Right ventricle myocardium superior (tissue), 1 donor: ENCODE measurements at regions not wholly inside any gene's neighbourhood (a gene's known extent, or its start where the extent isn't known, plus 50 kb on each side); places are given as distances from the start of the nearest gene placed in this dataset. TPM values are rescaled to one million over a fixed set of nuclear protein-coding genes. Genes with fewer than 3 reads are reported as not detected.

ENCODE experiments used
- ATAC-seq: fragments of 200-7000 bp; cut with Tn5 transposase; one replicate; pipeline ENCODE4 v1.9.1; 2020; ENCODE audit warnings: mild to moderate bottlenecking; ENCODE audit not compliant: poor library complexity
- DNase-seq: peaks from one replicate; pipeline ENCODE4 v3.0.0-alpha.2; 2020
- intact Hi-C: fragments of 100-400 bp; cut with DNase I; formaldehyde crosslinking; loops from one replicate; pipeline ENCODE4 v1.11.2; 2022
- microRNA-seq: library from miRNA; unstranded; fragments of <30 nt; microRNA quantifications from one replicate; pipeline ENCODE4 v1.2.0, GENCODE V29; 2020
- donor health status: DM: no; HTN: yes; CAD: no; lungs with severe emphysema.

DNA sequence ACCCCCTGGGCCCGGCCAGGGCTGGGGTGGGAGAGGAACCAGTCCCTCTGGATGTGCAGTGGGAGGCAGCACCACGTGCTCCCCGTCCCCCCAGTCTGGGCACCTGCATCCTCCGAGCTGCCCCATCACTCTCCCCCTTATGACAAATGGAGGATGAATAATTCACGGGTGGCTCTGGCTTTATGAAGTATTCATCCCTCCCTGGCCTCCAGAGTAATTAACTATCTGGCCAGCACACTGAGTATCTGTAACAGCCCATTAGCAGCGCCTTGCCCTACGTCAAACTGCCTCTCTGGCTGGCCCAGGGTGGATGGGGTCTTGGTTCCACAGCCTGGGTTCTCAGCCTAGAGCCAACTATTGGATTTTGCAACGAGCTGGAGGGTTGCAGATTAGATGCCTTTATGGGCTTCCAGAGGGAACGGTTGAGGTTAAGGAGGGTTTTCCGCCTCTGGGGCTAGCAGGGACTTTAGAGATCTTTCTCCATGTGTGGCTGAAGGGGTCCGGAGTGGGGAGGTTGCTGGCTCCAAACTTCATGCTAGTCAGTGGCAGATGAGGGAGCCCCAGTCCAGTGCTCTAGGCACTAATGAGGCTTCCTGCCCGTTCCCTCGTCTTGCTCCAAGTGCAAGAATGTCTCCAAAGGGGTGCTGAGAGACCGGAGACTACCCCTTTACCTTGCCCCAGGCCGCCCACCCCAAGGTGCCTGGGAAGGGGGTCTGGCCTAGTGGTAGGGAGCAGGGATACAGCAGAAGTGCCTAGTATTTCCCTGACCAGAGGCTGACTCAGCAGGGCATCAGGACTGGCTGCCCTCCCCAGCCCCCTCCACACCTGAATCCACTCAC, 53.5 kb upstream of the MLN start:
- ATAC-seq (no peak), DNase-seq (no peak)
- intact Hi-C loops, result no loop called here

GRCh38 chr6:33856655-33857054, 52.9 kb upstream of the MLN start:
- intact Hi-C loops, result no loop called here
- DNase-seq (no peak), ATAC-seq (no peak)

DNA sequence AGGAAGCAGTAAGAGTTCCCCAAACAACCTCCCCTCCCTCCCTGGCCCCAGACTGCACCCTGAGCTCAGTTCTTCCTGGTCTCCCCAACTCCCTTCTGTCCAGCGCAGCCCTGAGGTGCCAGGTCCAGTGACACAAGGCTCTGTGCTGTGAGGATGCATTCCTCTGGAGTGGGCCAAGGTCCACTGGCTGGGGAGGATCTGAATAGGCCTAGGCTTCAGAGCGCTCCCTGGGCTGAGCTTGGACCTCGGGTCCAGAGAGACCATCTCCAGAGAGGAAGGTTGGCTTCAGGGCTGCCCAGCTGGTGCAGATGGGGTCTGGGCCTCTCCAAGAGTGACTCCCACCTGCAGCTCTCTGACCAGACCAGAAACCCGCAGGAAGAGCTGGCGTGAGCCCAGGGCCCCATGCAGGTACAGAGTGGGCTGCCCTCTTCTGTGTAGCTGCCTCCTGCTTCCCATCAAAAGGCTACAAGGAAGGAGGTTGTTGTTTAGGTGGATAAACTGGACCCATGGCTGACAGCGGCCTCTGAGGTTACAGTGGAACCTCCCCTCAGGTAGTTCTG, 52.3 kb upstream of the MLN start:
- intact Hi-C loops, result no loop called here
- ATAC-seq (no peak), DNase-seq (no peak)

DNA sequence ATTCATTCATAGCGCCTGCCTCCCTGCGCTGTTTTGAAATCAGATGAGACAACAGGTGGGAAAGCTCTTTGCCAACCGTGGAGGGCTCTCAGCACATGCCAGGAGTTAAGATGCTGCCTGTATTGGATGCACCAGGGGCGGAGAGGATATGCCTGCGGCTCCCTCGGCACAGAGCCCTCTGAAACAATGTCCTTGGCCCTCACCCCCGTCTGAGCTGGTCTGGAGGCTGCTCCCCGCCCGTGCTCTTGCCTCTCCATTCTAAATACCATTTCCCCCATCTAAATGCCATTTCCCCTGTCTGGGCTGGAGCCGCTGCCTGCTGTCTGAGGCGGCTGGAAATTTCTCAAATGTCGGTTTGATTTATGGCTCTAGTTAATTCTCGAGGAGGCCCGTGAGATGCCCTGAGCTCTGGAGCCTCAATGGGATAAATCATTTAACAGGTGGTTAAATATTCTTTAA, 50.8 kb upstream of the MLN start:
- ATAC-seq (no peak), DNase-seq (no peak)
- intact Hi-C loops, result no loop called here

- intact Hi-C loops, result no loop called here
- ATAC-seq, result no peak
- no peak for DNase-seq
Observed at GRCh38 chr6:33853736-33854135, 49.9 kb upstream of the MLN start.

Small RNAs in the stretch of these regions (microRNA-seq; reads per million reads assigned to microRNA genes)
- not detected for gene MIR7159
